GM12878 (cell line): ENCODE measurements at regions not wholly inside any gene's neighbourhood (a gene's known extent, or its start where the extent isn't known, plus 50 kb on each side); places are given as distances from the start of the nearest gene placed in this dataset.

Experiments used
- ATAC-seq: fragments of 200-7000 bp; cut with Tn5 transposase; 3 replicates; pipeline ENCODE4 v1.9.1; 2020; ENCODE audit warnings: mild to moderate bottlenecking, moderate library complexity
- BruUV-seq: library from RNA; stranded (reverse); fragments of 400-500 nt; replicated peaks from 2 replicates; lab custom pipeline; 2021; lab: Mats Ljungman, UMichigan
- CTCF ChIA-PET: fragments of 300-600 bp; sonication (Branson Sonifier 250); formaldehyde crosslinking; extraction: SDS; loops from one replicate; lab custom pipeline; 2021; ENCODE audit warnings: inconsistent platforms; lab: Yijun Ruan, JAX
- POLR2A ChIA-PET: fragments of 350-600 bp; formaldehyde crosslinking; extraction: SDS; loops from one replicate; lab custom pipeline; 2021; ENCODE audit warnings: inconsistent platforms; lab: Charles Lee
- RAD21 ChIA-PET: fragments of 300-600 bp; sonication (Branson Sonifier 250); formaldehyde crosslinking; loops from one replicate; lab custom pipeline; 2023; ENCODE audit warnings: antibody characterized with exemption; ENCODE audit not compliant: unreplicated experiment; lab: Charles Lee
- SMC1A ChIA-PET: fragments of 300-600 bp; sonication (Branson Sonifier 250); formaldehyde crosslinking; loops from one replicate; lab custom pipeline; 2023; ENCODE audit not compliant: unreplicated experiment, uncharacterized antibody; lab: Charles Lee
- DNase-seq: peaks from one replicate; pipeline ENCODE4 v3.0.0-alpha.2; 2011; ENCODE audit warnings: low read depth, low spot score
- FAIRE-seq: peaks from 3 replicates; lab custom pipeline; 2011; peaks lifted over from hg19 to GRCh38; lab: Jason Lieb, UNC
- H2AFZ ChIP-seq: 2 replicates; pipeline ENCODE4 v1.6.0; 2011; ENCODE audit warnings: low read depth, low read length, control low read depth; ENCODE audit not compliant: control insufficient read depth
- H3K27ac ChIP-seq: 2 replicates; pipeline ENCODE4 v1.5.1; 2011; ENCODE audit warnings: control low read depth; ENCODE audit not compliant: control insufficient read depth, insufficient read depth
- H3K27me3 ChIP-seq, 2 experiments: replicated peaks in 1 of 2; 2 replicates each; pipeline versions ENCODE4 v1.6.0 to v1.6.1; 2011; ENCODE audit warnings: low read length in 1 of 2; ENCODE audit not compliant: control insufficient read depth in 2 of 2, insufficient read depth in 2 of 2
- H3K36me3 ChIP-seq, 2 experiments: 2 replicates each; pipeline ENCODE4 v1.5.1; 2011; ENCODE audit warnings: low read length in 1 of 2; ENCODE audit not compliant: control insufficient read depth in 2 of 2, insufficient read depth in 2 of 2
- H3K4me1 ChIP-seq: 2 replicates; pipeline ENCODE4 v1.6.1; 2011; ENCODE audit warnings: mild to moderate bottlenecking, low read length, moderate library complexity, mixed read lengths; ENCODE audit not compliant: control insufficient read depth, insufficient read depth
- H3K4me2 ChIP-seq: 2 replicates; pipeline ENCODE4 v1.6.0; 2011; ENCODE audit warnings: control low read depth; ENCODE audit not compliant: control insufficient read depth, insufficient read depth
- H3K4me3 ChIP-seq: fragments of 200-600 bp; sonication (generic); 2 replicates; pipeline ENCODE4 v1.5.1; 2016
- H3K79me2 ChIP-seq: 2 replicates; pipeline ENCODE4 v1.6.0; 2011; ENCODE audit warnings: low read length; ENCODE audit not compliant: control insufficient read depth, insufficient read depth
- H3K9ac ChIP-seq: 2 replicates; pipeline ENCODE4 v1.8.0; 2011; ENCODE audit warnings: low read length, control low read depth, mixed read lengths; ENCODE audit not compliant: control insufficient read depth, insufficient read depth
- H3K9me3 ChIP-seq: replicated peaks from 3 replicates; pipeline ENCODE4 v1.5.1; 2011; ENCODE audit warnings: mild to moderate bottlenecking, low read length; ENCODE audit not compliant: control insufficient read depth, insufficient read depth
- H4K20me1 ChIP-seq: 2 replicates; pipeline ENCODE4 v1.6.0; 2011; ENCODE audit not compliant: control insufficient read depth, insufficient read depth
- BACH1 ChIP-seq: fragments of 450-650 bp; IDR thresholded peaks from 2 replicates; pipeline ENCODE4 v1.6.1; 2017; ENCODE audit warnings: mild to moderate bottlenecking, borderline replicate concordance
- ELK1 ChIP-seq: IDR thresholded peaks from 2 replicates; pipeline ENCODE4 v1.6.1; 2012; ENCODE audit warnings: low read depth, low read length, improper control_type of control experiment
- ESRRA ChIP-seq: IDR thresholded peaks from 2 replicates; pipeline ENCODE4 v1.6.1; 2012; ENCODE audit warnings: mild to moderate bottlenecking, low read length, improper control_type of control experiment
- GABPA ChIP-seq: IDR thresholded peaks from 2 replicates; pipeline ENCODE4 v1.6.1; 2014; ENCODE audit warnings: antibody characterized with exemption, low read depth, mild to moderate bottlenecking, inconsistent platforms
- HCFC1 ChIP-seq: fragments of 150-350 bp; IDR thresholded peaks from 2 replicates; pipeline ENCODE4 v1.6.1; 2014; ENCODE audit warnings: low read length
- HDGF ChIP-seq: fragments of 450-650 bp; IDR thresholded peaks from 2 replicates; pipeline ENCODE4 v1.6.1; 2016; ENCODE audit warnings: antibody characterized with exemption
- IRF5 ChIP-seq: fragments of 450-650 bp; IDR thresholded peaks from 2 replicates; pipeline ENCODE4 v1.6.1; 2017; ENCODE audit warnings: borderline replicate concordance
- MTA3 ChIP-seq: IDR thresholded peaks from 2 replicates; pipeline ENCODE4 v1.6.1; 2012; ENCODE audit warnings: low read length, inconsistent platforms, borderline replicate concordance
- RAD21 ChIP-seq: IDR thresholded peaks from 2 replicates; pipeline ENCODE4 v1.6.1; 2011; ENCODE audit warnings: mild to moderate bottlenecking, low read depth, low read length, moderate library complexity; ENCODE audit not compliant: insufficient read depth
- RCOR1 ChIP-seq: conservative IDR thresholded peaks from 2 replicates; pipeline ENCODE4 v1.6.1; 2012; ENCODE audit warnings: low read depth, low read length, improper control_type of control experiment
- RFX5 ChIP-seq: IDR thresholded peaks from 2 replicates; pipeline ENCODE4 v1.6.1; 2011; ENCODE audit warnings: low read depth, low read length, improper control_type of control experiment
- SIX5 ChIP-seq: IDR thresholded peaks from 2 replicates; pipeline ENCODE4 v1.6.1; 2011; ENCODE audit warnings: mild to moderate bottlenecking, low read depth, low read length, moderate library complexity; ENCODE audit not compliant: severe bottlenecking
- SREBF2 ChIP-seq: IDR thresholded peaks from 2 replicates; pipeline ENCODE4 v1.6.1; 2012; ENCODE audit warnings: mild to moderate bottlenecking, low read length
- STAT1 ChIP-seq: fragments of 450-650 bp; conservative IDR thresholded peaks from 2 replicates; pipeline ENCODE4 v1.6.1; 2014; ENCODE audit warnings: antibody characterized with exemption, mild to moderate bottlenecking
- TBL1XR1 ChIP-seq: IDR thresholded peaks from 2 replicates; pipeline ENCODE4 v1.6.1; 2012; ENCODE audit warnings: low read depth, low read length, improper control_type of control experiment
- USF2 ChIP-seq: IDR thresholded peaks from 2 replicates; pipeline ENCODE4 v1.6.1; 2011; ENCODE audit warnings: low read depth, low read length, improper control_type of control experiment, borderline replicate concordance
- ZNF622 ChIP-seq: fragments of 450-650 bp; IDR thresholded peaks from 2 replicates; pipeline ENCODE4 v1.6.1; 2017; ENCODE audit warnings: mild to moderate bottlenecking, inconsistent platforms
- ZZZ3 ChIP-seq: IDR thresholded peaks from 2 replicates; pipeline ENCODE4 v1.6.1; 2011; ENCODE audit warnings: low read depth; ENCODE audit not compliant: control insufficient read depth, insufficient read length
- WGBS: methylation state at CpG from one replicate; pipeline ENCODE4 v1.1.6; 2016; ENCODE audit warnings: low lambda C conversion rate; ENCODE audit not compliant: insufficient replicate concordance, insufficient coverage; ENCODE audit errors: missing lambda C conversion rate; 5-methylcytosine and 5-hydroxymethylcytosine counted together
- in situ Hi-C: fragments of 300-500 bp; cut with MboI; formaldehyde crosslinking; loops from 9 replicates; pipeline ENCODE4 v1.14.3; 2018; ENCODE audit warnings: mixed read lengths
- intact Hi-C: fragments of 100-400 bp; cut with micrococcal nuclease; formaldehyde crosslinking; loops from one replicate; pipeline ENCODE4 v1.14.2; 2022; ENCODE audit not compliant: unreplicated experiment

GRCh38 chrY:8011515-8011914 lies 1100.0 kb upstream of the AMELY start:
- H4K20me1 ChIP-seq, result no peaks in the 10 kb centered on the region
- no peaks in the 10 kb centered on the region for H3K4me1 ChIP-seq
- no peak for TF ChIP-seq HDGF
- TF ChIP-seq USF2, result no peak
- no peak for TF ChIP-seq IRF5
- no peak for TF ChIP-seq SIX5
- TF ChIP-seq ZNF622, result no peak
- TF ChIP-seq GABPA, result no peak
- no peak for TF ChIP-seq ESRRA
- no peak for TF ChIP-seq MTA3
- no peak for TF ChIP-seq BACH1
- no peak for TF ChIP-seq SREBF2
- TF ChIP-seq ELK1, result no peak
- TF ChIP-seq ZZZ3, result no peak
- no peak for TF ChIP-seq RAD21
- no peak for TF ChIP-seq RCOR1
- TF ChIP-seq STAT1, result no peak
- TF ChIP-seq RFX5, result no peak
- no peak for TF ChIP-seq TBL1XR1
- TF ChIP-seq HCFC1, result no peak
- no peak for FAIRE-seq
- no CpG with 5 or more reads among the region's 3 CpGs for WGBS
- ChIA-PET POLR2A (no interaction called here), CTCF (no interaction called here), RAD21 (no interaction called here), SMC1A (no interaction called here)
- no peak overlapping the region for H2AFZ ChIP-seq
- no peaks in the 10 kb centered on the region for H3K9me3 ChIP-seq
- H3K27me3 ChIP-seq, result no peaks in the 10 kb centered on the region
- DNase-seq, result no peak
- H3K27ac ChIP-seq, result no peak overlapping the region
- no peak overlapping the region for H3K4me2 ChIP-seq
- in situ Hi-C loops, result no loop called here
- no peak overlapping the region for H3K4me3 ChIP-seq
- ATAC-seq, result no peak
- no peaks in the 10 kb centered on the region for H3K36me3 ChIP-seq
- no TSS peak for BruUV-seq
- H3K79me2 ChIP-seq, result no peaks in the 10 kb centered on the region
- intact Hi-C loops, result no loop called here
- H3K9ac ChIP-seq, result no peak overlapping the region
